SK-N-MC (cell line): ENCODE measurements at regions not wholly inside any gene's neighbourhood (a gene's known extent, or its start where the extent isn't known, plus 50 kb on each side); places are given as distances from the start of the nearest gene placed in this dataset.

Experiments used
- EZH2 ChIP-seq: fragments of 200-600 bp; sonication (generic); IDR thresholded peaks from one replicate; pipeline ENCODE4 v1.6.1; 2017; ENCODE audit warnings: antibody characterized with exemption
- POLR2AphosphoS5 ChIP-seq: IDR thresholded peaks from 2 replicates; pipeline ENCODE4 v1.6.1; 2012; ENCODE audit warnings: mild to moderate bottlenecking, low read depth, low read length, borderline replicate concordance

DNA sequence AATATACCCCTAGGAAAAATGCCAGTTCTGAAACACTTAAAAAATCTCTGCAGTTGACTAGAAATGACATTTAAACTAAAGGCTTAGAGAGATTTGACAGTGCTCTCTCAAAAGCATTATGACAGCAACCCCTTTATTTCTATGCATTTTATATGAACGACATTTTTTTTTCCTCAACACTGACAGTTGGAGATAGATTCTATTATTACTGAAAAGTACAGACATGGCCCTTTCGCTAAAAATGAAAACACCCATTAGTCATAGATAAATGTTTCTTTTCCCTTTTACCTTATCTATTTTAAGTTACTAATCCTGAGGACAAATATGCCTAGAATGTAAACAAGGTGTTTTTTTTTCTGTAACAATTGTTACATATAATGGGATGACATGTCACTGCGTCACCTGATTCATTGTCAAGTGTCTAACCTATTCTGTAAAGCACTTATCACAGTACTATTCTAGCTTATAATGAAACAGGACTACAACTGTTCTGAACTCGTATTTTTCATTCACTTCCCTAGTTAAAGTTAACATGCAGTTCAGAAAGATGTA, 1169.6 kb upstream of the CRIM1 start:
- no peak for TF ChIP-seq EZH2
- no peak for TF ChIP-seq POLR2AphosphoS5
